OCI-LY3 (cell line): ENCODE measurements at regions not wholly inside any gene's neighbourhood (a gene's known extent, or its start where the extent isn't known, plus 50 kb on each side); places are given as distances from the start of the nearest gene placed in this dataset.

Source experiments
- CTCF ChIP-seq: fragments of 200-600, 300-600 bp; sonication (generic); IDR thresholded peaks from 2 replicates; pipeline ENCODE4 v1.5.1; 2014; ENCODE audit warnings: antibody characterized with exemption, low read length, low read depth
- EZH2phosphoT487 ChIP-seq: fragments of 200-600 bp; shearing (Covaris generic); IDR thresholded peaks from 2 replicates; pipeline ENCODE4 v1.6.1; 2018; ENCODE audit warnings: antibody characterized with exemption, mixed run types, low read depth

GRCh38 chr4:121439669-121440068 is 58.9 kb upstream of the QRFPR start:
- no peak for TF ChIP-seq CTCF
- no peak for TF ChIP-seq EZH2phosphoT487
